ENCODE measurements at regions not wholly inside any gene's neighbourhood (a gene's known extent, or its start where the extent isn't known, plus 50 kb on each side); places are given as distances from the start of the nearest gene placed in this dataset.
A peak's percentile ranks its signal among the peaks of the same experiment; 100 is the strongest.

DNA sequence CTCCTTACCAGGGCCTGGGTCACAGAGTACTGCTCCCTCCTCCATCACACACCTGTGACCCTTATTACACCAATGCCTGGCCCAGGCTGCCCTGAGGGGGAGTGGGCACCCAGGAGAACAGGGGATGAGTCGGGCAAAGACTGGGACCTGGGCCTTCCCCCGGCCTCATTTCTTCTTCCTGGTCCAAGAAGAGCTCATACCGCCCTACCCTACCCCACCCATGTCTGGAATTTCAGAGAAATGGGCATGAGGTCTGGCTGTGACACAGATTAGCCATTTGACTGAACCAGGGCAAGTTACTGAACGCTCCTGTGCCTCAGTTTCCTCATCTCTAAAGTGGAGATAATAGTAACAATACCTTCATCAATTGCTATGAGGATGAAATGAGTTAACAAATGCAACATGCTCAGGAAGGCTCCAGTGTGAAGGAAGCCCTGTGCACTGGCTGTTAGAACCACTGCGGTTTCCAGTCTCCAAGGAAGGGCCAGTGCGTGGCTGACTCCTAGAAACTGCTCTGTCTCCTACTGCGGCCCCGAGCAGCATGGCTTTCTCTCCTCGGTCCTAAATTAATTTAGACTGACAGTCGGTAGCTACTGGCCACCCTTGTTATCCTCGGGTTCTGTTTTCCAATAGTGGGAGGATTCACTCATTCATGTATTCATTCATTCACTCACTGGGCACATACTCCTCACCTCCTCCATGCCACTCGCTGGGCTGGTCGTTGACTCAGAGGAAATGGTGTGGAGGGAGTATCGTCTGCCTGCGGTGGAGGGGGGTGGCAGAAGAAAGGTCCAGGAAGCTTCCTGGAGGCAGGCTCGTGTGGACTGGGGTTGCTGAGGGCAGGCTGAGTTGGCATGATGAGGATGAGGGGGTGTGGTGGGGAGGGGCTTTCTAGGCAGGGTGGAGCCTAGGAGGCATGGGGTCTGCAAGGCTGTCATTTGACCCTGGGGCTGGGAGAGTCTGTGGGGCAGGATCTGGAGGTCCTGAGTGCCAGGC lies 175.6 kb downstream of the GLI2 start:
- Histone ChIP-seq H3K36me3 (ENCODE audit: control insufficient read depth in 2 of 2, extremely low read depth in 1 of 2, insufficient read depth in 2 of 2, low read length in 2 of 2) (no peaks in the 10 kb centered on the region), H3K27me3 (ENCODE audit: control insufficient read depth in 2 of 2, insufficient read depth in 2 of 2, low read length in 2 of 2) (peaks cover 15 to 52% of the 10 kb centered on the region in 2 experiments), H3K27ac (ENCODE audit: insufficient read depth, low read depth, low read length) (no peak overlapping the region), H4K20me1 (replicated peaks; ENCODE audit: control insufficient read depth, extremely low read depth, insufficient read depth, low read length) (no peaks in the 10 kb centered on the region), H3K4me2 (ENCODE audit: insufficient read depth, low read length) (no peak overlapping the region), H3K4me3 (replicated peaks in 1 of 3; ENCODE audit: insufficient read depth in 1 of 3, low read depth in 1 of 3, low read length in 3 of 3) (no peak overlapping the region), H3K4me1 (ENCODE audit: control insufficient read depth, extremely low read depth, insufficient read depth, low read length) (peaks cover 18% of the 10 kb centered on the region), H3K79me2 (ENCODE audit: control insufficient read depth, insufficient read depth, low read length) (no peaks in the 10 kb centered on the region), H3K9ac (replicated peaks; ENCODE audit: extremely low read depth, insufficient read depth, low read length) (no peak overlapping the region), H2AFZ (ENCODE audit: low read depth, low read length) (no peak overlapping the region), H3K9me1 (replicated peaks; ENCODE audit: control insufficient read depth, extremely low read depth, insufficient read depth, low read length) (no peaks in the 10 kb centered on the region), H3K9me3 (replicated peaks; ENCODE audit: control insufficient read depth, insufficient read depth, low read length) (no peaks in the 10 kb centered on the region)
- dilution Hi-C loops (cut with MboI; ENCODE audit: extremely low pct_ligation_motif_present, low sequenced_read_pairs), result no loop called here
- DNase-seq (ENCODE audit: low read depth, low spot score), result no peak
- intact Hi-C loops (cut with micrococcal nuclease), result loop anchor here (10.0 kb wide), 1 partner anchor 216 kb away; no protein-coding TSS in a partner anchor
- peak; percentile 54 for FAIRE-seq
- TF ChIP-seq MYC (IDR thresholded peaks at IDR 0.05; ENCODE audit: low read depth, low read length), result no peak
- no peak for TF ChIP-seq FOS (IDR thresholded peaks at IDR 0.05; ENCODE audit: borderline replicate concordance, insufficient read depth, low read length)
- TF ChIP-seq CTCF (IDR thresholded peaks at IDR 0.05; ENCODE audit: extremely low read depth in 1 of 2, insufficient read depth in 1 of 2, low read depth in 1 of 2, low read length in 2 of 2), result no peak
- no peak for TF ChIP-seq JUN (IDR thresholded peaks at IDR 0.05; ENCODE audit: borderline replicate concordance, insufficient read depth, insufficient read length, low read depth)
- CTCF ChIA-PET, result interaction anchor here (0.5 to 1.6 kb wide), 3 partner anchors 32 to 198 kb away, joined by 4 read pairs; no protein-coding TSS in a partner anchor
- POLR2A ChIA-PET, result no interaction called here
- BruUV-seq (replicated peaks), result no TSS peak
